NOMO-1 treated with dmso at 0.1 percent for 144 hours (cell line): ENCODE measurements at regions not wholly inside any gene's neighbourhood (a gene's known extent, or its start where the extent isn't known, plus 50 kb on each side); places are given as distances from the start of the nearest gene placed in this dataset.
"Not testable (repeated sequence)": the region's sequence is repeated elsewhere in the genome, so short reads cannot be mapped to it uniquely, and the experiment has no call there.

ENCODE experiments used
- DNase-seq: peaks from one replicate; lab custom pipeline; 2025; ENCODE audit not compliant: unreplicated experiment; lab: John Stamatoyannopoulos, UW

GRCh38 chr10:78207216-78207615, 173.6 kb downstream of the RPS24 start:
- DNase-seq = no peak

GRCh38 chr10:78207776-78208175, 174.1 kb downstream of the RPS24 start:
- no peak for DNase-seq

- DNase-seq = no peak
Measured at GRCh38 chr10:78209970-78210369, 176.3 kb downstream of the RPS24 start.

- DNase-seq = no peak
Measured at GRCh38 chr10:78210548-78210947, 176.9 kb downstream of the RPS24 start.

GRCh38 chr10:78210976-78211375, 177.3 kb downstream of the RPS24 start:
- no peak for DNase-seq

- DNase-seq = no peak
Measured at GRCh38 chr10:78211561-78212051, 177.9 kb downstream of the RPS24 start.

- no peak for DNase-seq
Measured at GRCh38 chr10:78212060-78212785, 178.6 kb downstream of the RPS24 start.

GRCh38 chr10:78212786-78213175, 179.1 kb downstream of the RPS24 start:
- no peak for DNase-seq

GRCh38 chr10:78214955-78215354, 181.3 kb downstream of the RPS24 start:
- DNase-seq = no peak

- no peak for DNase-seq
Measured at GRCh38 chr10:78215645-78216044, 182.0 kb downstream of the RPS24 start.

GRCh38 chr10:78217336-78217735, 183.7 kb downstream of the RPS24 start:
- no peak for DNase-seq

GRCh38 chr10:78218798-78219490, 185.3 kb downstream of the RPS24 start:
- DNase-seq = no peak

- not testable (repeated sequence) for DNase-seq
Measured at GRCh38 chr10:78219568-78219967, 185.9 kb downstream of the RPS24 start.

GRCh38 chr10:78220781-78221180, 187.1 kb downstream of the RPS24 start:
- DNase-seq = no peak

- no peak for DNase-seq
Measured at GRCh38 chr10:78222096-78222790, 188.6 kb downstream of the RPS24 start.

- no peak for DNase-seq
Measured at GRCh38 chr10:78223088-78223487, 189.4 kb downstream of the RPS24 start.

- DNase-seq = no peak
Measured at GRCh38 chr10:78224602-78225001, 190.9 kb downstream of the RPS24 start.

- DNase-seq = no peak
Measured at GRCh38 chr10:78225594-78225993, 191.9 kb downstream of the RPS24 start.

- DNase-seq = no peak
Measured at GRCh38 chr10:78229489-78229888, 195.8 kb downstream of the RPS24 start.

GRCh38 chr10:78229950-78230675, 196.4 kb downstream of the RPS24 start:
- no peak for DNase-seq

- no peak for DNase-seq
Measured at GRCh38 chr10:78231327-78231726, 197.7 kb downstream of the RPS24 start.
